ENCODE measurements at regions not wholly inside any gene's neighbourhood (a gene's known extent, or its start where the extent isn't known, plus 50 kb on each side); places are given as distances from the start of the nearest gene placed in this dataset.
A peak's percentile ranks its signal among the peaks of the same experiment; 100 is the strongest.

DNA sequence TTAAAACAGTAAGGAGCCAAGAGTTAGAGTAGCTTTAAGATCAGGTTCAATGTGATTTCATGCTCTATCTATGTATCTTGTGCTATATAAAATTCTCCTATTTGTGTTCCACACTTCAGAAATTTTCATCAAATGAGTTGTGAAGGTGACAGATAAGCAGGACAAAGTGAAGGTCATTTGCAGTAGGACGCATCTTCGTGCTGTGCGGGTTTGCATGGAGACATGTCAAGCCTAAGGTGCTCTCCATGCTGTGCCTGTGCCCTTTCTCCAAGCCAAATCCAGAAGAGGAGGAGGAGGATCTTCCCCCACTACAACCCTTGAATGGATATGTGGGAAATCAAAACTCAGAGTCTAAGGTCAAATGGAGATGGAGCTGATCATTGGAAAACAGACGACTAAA, 147.3 kb upstream of the NEDD9 start (continued):
- TF ChIP-seq, protein P1, sequence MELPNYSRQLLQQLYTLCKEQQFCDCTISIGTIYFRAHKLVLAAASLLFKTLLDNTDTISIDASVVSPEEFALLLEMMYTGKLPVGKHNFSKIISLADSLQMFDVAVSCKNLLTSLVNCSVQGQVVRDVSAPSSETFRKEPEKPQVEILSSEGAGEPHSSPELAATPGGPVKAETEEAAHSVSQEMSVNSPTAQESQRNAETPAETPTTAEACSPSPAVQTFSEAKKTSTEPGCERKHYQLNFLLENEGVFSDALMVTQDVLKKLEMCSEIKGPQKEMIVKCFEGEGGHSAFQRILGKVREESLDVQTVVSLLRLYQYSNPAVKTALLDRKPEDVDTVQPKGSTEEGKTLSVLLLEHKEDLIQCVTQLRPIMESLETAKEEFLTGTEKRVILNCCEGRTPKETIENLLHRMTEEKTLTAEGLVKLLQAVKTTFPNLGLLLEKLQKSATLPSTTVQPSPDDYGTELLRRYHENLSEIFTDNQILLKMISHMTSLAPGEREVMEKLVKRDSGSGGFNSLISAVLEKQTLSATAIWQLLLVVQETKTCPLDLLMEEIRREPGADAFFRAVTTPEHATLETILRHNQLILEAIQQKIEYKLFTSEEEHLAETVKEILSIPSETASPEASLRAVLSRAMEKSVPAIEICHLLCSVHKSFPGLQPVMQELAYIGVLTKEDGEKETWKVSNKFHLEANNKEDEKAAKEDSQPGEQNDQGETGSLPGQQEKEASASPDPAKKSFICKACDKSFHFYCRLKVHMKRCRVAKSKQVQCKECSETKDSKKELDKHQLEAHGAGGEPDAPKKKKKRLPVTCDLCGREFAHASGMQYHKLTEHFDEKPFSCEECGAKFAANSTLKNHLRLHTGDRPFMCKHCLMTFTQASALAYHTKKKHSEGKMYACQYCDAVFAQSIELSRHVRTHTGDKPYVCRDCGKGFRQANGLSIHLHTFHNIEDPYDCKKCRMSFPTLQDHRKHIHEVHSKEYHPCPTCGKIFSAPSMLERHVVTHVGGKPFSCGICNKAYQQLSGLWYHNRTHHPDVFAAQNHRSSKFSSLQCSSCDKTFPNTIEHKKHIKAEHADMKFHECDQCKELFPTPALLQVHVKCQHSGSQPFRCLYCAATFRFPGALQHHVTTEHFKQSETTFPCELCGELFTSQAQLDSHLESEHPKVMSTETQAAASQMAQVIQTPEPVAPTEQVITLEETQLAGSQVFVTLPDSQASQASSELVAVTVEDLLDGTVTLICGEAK (IDR thresholded peaks at IDR 0.05; ENCODE audit: borderline replicate concordance), result peak; percentile 29; the same call in 1 of the 2 replicates
- no peak for TF ChIP-seq HCFC1 (IDR thresholded peaks at IDR 0.05; ENCODE audit: low read length)
- TF ChIP-seq, protein P2, sequence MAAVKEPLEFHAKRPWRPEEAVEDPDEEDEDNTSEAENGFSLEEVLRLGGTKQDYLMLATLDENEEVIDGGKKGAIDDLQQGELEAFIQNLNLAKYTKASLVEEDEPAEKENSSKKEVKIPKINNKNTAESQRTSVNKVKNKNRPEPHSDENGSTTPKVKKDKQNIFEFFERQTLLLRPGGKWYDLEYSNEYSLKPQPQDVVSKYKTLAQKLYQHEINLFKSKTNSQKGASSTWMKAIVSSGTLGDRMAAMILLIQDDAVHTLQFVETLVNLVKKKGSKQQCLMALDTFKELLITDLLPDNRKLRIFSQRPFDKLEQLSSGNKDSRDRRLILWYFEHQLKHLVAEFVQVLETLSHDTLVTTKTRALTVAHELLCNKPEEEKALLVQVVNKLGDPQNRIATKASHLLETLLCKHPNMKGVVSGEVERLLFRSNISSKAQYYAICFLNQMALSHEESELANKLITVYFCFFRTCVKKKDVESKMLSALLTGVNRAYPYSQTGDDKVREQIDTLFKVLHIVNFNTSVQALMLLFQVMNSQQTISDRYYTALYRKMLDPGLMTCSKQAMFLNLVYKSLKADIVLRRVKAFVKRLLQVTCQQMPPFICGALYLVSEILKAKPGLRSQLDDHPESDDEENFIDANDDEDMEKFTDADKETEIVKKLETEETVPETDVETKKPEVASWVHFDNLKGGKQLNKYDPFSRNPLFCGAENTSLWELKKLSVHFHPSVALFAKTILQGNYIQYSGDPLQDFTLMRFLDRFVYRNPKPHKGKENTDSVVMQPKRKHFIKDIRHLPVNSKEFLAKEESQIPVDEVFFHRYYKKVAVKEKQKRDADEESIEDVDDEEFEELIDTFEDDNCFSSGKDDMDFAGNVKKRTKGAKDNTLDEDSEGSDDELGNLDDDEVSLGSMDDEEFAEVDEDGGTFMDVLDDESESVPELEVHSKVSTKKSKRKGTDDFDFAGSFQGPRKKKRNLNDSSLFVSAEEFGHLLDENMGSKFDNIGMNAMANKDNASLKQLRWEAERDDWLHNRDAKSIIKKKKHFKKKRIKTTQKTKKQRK (IDR thresholded peaks at IDR 0.05; ENCODE audit: low read depth, low read length), result no peak
- no peak for TF ChIP-seq ESRRA (IDR thresholded peaks at IDR 0.05; ENCODE audit: low read length)
- 0 out of 4 replicates have a peak, but pooled peaks of 1 of the 2 experiments have one; percentile 10 for TF ChIP-seq IKZF2 (IDR thresholded peaks at IDR 0.05)
- TF ChIP-seq RAD51 (IDR thresholded peaks at IDR 0.05), result no peak
- TF ChIP-seq BHLHE40 (IDR thresholded peaks at IDR 0.05; ENCODE audit: borderline replicate concordance in 1 of 2, low read depth in 2 of 2, low read length in 1 of 2), result no peak
- TF ChIP-seq, protein P3, sequence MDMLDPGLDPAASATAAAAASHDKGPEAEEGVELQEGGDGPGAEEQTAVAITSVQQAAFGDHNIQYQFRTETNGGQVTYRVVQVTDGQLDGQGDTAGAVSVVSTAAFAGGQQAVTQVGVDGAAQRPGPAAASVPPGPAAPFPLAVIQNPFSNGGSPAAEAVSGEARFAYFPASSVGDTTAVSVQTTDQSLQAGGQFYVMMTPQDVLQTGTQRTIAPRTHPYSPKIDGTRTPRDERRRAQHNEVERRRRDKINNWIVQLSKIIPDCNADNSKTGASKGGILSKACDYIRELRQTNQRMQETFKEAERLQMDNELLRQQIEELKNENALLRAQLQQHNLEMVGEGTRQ (IDR thresholded peaks at IDR 0.05; ENCODE audit: borderline replicate concordance, low read depth, low read length), result no peak
- no peak for TF ChIP-seq NR2C2 (IDR thresholded peaks at IDR 0.05; ENCODE audit: borderline replicate concordance, control insufficient read depth, insufficient read length, low read depth)
- TF ChIP-seq ETV6 (conservative IDR thresholded peaks at IDR 0.05 in 1 of 2, IDR thresholded peaks at IDR 0.05 in 1 of 2; ENCODE audit: borderline replicate concordance in 1 of 2, low read depth in 1 of 2), result no peak
- TF ChIP-seq, protein P4, sequence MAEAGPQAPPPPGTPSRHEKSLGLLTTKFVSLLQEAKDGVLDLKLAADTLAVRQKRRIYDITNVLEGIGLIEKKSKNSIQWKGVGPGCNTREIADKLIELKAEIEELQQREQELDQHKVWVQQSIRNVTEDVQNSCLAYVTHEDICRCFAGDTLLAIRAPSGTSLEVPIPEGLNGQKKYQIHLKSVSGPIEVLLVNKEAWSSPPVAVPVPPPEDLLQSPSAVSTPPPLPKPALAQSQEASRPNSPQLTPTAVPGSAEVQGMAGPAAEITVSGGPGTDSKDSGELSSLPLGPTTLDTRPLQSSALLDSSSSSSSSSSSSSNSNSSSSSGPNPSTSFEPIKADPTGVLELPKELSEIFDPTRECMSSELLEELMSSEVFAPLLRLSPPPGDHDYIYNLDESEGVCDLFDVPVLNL (IDR thresholded peaks at IDR 0.05; ENCODE audit: low read depth, low read length), result no peak
- TF ChIP-seq, protein P5, sequence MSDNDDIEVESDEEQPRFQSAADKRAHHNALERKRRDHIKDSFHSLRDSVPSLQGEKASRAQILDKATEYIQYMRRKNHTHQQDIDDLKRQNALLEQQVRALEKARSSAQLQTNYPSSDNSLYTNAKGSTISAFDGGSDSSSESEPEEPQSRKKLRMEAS (IDR thresholded peaks at IDR 0.05; ENCODE audit: low read depth, low read length), result no peak
- TF ChIP-seq, protein P6, sequence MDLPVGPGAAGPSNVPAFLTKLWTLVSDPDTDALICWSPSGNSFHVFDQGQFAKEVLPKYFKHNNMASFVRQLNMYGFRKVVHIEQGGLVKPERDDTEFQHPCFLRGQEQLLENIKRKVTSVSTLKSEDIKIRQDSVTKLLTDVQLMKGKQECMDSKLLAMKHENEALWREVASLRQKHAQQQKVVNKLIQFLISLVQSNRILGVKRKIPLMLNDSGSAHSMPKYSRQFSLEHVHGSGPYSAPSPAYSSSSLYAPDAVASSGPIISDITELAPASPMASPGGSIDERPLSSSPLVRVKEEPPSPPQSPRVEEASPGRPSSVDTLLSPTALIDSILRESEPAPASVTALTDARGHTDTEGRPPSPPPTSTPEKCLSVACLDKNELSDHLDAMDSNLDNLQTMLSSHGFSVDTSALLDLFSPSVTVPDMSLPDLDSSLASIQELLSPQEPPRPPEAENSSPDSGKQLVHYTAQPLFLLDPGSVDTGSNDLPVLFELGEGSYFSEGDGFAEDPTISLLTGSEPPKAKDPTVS (IDR thresholded peaks at IDR 0.05; ENCODE audit: low read depth, low read length), result no peak
- TF ChIP-seq BMI1 (IDR thresholded peaks at IDR 0.05; ENCODE audit: borderline replicate concordance), result no peak
- TF ChIP-seq, protein P7, sequence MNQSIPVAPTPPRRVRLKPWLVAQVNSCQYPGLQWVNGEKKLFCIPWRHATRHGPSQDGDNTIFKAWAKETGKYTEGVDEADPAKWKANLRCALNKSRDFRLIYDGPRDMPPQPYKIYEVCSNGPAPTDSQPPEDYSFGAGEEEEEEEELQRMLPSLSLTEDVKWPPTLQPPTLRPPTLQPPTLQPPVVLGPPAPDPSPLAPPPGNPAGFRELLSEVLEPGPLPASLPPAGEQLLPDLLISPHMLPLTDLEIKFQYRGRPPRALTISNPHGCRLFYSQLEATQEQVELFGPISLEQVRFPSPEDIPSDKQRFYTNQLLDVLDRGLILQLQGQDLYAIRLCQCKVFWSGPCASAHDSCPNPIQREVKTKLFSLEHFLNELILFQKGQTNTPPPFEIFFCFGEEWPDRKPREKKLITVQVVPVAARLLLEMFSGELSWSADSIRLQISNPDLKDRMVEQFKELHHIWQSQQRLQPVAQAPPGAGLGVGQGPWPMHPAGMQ (IDR thresholded peaks at IDR 0.05; ENCODE audit: borderline replicate concordance), result no peak
- TF ChIP-seq RB1 (IDR thresholded peaks at IDR 0.05; ENCODE audit: borderline replicate concordance), result no peak
- no peak for TF ChIP-seq CBX3 (IDR thresholded peaks at IDR 0.05; ENCODE audit: borderline replicate concordance, low read depth)

Data from GM12878 (cell line).